IPS-18a (cell line): ENCODE measurements at regions not wholly inside any gene's neighbourhood (a gene's known extent, or its start where the extent isn't known, plus 50 kb on each side); places are given as distances from the start of the nearest gene placed in this dataset.
A peak's percentile ranks its signal among the peaks of the same experiment; 100 is the strongest.

Source experiments
- H3K27ac ChIP-seq: one replicate; pipeline ENCODE4 v1.5.1; 2013; ENCODE audit warnings: low read length
- H3K27me3 ChIP-seq: one replicate; pipeline ENCODE4 v1.6.1; 2013; ENCODE audit warnings: mild to moderate bottlenecking, low read length; ENCODE audit not compliant: control insufficient read depth, insufficient read depth
- H3K36me3 ChIP-seq: one replicate; pipeline ENCODE4 v1.6.1; 2013; ENCODE audit warnings: low read depth, low read length; ENCODE audit not compliant: control insufficient read depth
- H3K4me1 ChIP-seq: one replicate; pipeline ENCODE4 v1.6.1; 2013; ENCODE audit warnings: low read depth, low read length; ENCODE audit not compliant: control insufficient read depth
- H3K4me3 ChIP-seq: one replicate; pipeline ENCODE4 v1.5.1; 2013; ENCODE audit warnings: low read length
- H3K9ac ChIP-seq: one replicate; pipeline ENCODE4 v1.6.1; 2013; ENCODE audit warnings: mild to moderate bottlenecking, low read length, moderate library complexity
- H3K9me3 ChIP-seq: one replicate; pipeline ENCODE4 v1.6.1; 2013; ENCODE audit warnings: low read depth, low read length; ENCODE audit not compliant: control insufficient read depth

DNA sequence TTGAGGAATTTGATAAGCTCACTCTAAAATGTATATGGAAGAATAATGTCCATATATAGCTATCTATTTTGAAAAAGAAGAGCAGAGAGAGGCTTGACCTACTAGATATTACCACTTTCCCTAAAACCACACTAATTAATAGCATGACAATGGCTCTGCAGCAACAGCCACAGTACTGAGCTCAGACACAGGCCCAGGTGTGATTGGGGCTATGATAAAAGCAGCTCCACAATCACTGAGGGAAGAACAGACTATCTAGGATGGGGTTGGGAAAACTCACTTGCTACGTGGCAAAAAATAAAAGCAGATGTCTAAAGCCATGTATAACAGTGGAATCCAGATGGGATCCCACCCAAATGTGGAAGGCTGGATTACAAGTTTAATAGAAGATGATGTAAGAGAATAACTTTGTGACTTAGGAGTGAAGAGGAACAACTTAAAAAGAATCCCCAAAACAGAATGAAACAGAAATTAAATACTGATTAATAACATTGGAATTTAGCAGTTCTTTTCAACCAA, 80.8 kb upstream of the RAB4A start:
- Histone ChIP-seq H3K9me3 (no peaks in the 10 kb centered on the region), H3K4me1 (peaks cover 19% of the 10 kb centered on the region), H3K9ac (peak overlapping the region; percentile 14), H3K27ac (peak overlapping the region; percentile 63), H3K4me3 (no peak overlapping the region), H3K36me3 (no peaks in the 10 kb centered on the region), H3K27me3 (no peaks in the 10 kb centered on the region)

DNA sequence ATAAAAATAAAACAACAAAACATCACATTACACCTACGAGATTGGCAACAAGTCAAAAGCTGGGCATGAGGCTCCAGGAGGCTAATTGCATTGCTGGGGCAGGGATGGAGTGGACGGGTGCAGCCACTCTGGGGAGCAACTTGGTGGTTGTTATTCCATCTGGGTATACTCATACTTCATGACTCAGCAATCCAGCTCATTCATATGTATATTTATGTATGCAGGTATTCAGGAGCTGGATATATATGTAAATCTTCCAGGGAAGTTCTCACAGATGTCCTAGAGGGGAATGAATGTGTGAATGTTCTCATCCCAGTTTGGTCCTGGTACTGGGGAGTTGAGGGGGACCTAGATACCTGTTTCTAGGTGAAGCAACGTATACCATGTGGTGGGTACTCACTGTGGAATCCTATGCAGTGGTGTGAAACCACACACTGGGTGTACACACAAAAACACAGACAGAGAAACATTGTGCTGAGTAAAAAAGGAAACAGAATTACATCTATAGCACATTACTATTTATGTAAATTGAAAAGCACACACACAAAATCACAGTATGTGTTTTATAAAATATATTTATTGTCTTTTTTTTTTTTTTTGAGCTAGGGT, 79.7 kb upstream of the RAB4A start:
- Histone ChIP-seq H3K27ac (peak overlapping the region; percentile 63), H3K4me1 (peaks cover 19% of the 10 kb centered on the region), H3K36me3 (no peaks in the 10 kb centered on the region), H3K27me3 (no peaks in the 10 kb centered on the region), H3K9ac (no peak overlapping the region), H3K4me3 (no peak overlapping the region), H3K9me3 (no peaks in the 10 kb centered on the region)

DNA sequence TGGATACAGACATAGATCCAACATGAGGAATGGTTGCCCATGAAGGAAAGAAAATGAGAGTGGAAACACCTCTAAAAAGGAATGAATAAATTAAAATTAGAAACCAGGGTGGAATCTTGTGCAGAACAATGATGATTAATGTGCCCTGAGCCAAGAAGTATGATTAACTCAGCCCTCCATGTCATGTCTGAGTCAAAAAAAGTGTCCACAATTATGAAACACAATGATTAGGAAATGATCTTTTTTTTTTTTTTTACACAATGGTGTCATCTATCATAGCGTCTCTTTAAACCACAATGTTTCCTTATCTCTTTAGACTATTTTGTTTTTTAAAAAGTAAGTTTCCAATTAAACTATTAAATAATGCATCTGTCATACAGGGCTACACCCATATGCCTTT, 78.9 kb upstream of the RAB4A start:
- no peaks in the 10 kb centered on the region for H3K27me3 ChIP-seq
- H3K9me3 ChIP-seq, result no peaks in the 10 kb centered on the region
- no peak overlapping the region for H3K9ac ChIP-seq
- no peaks in the 10 kb centered on the region for H3K36me3 ChIP-seq
- peaks cover 19% of the 10 kb centered on the region for H3K4me1 ChIP-seq
- H3K27ac ChIP-seq, result no peak overlapping the region
- no peak overlapping the region for H3K4me3 ChIP-seq

DNA sequence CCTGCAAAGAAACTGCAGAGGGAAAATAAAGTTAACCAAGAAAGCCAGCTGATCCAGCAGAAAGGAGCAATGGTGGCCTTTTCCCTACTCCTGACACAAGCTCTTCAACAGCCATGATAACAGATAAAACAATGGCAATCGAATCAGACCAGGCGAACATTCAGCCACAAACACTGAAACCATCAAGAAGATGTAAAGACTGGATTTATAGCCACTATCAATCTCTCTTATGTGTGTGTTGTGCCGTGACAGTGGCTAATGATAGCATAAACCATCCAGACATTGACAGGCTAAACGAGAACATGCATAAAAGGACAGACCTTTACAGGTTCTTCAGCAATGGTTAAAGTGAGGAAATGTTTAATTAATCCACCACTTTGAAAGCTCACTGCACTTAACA, 78.1 kb upstream of the RAB4A start:
- no peak overlapping the region for H3K9ac ChIP-seq
- no peaks in the 10 kb centered on the region for H3K9me3 ChIP-seq
- H3K4me1 ChIP-seq, result peaks cover 19% of the 10 kb centered on the region
- H3K36me3 ChIP-seq, result no peaks in the 10 kb centered on the region
- H3K27me3 ChIP-seq, result no peaks in the 10 kb centered on the region
- no peak overlapping the region for H3K4me3 ChIP-seq
- H3K27ac ChIP-seq, result no peak overlapping the region

DNA sequence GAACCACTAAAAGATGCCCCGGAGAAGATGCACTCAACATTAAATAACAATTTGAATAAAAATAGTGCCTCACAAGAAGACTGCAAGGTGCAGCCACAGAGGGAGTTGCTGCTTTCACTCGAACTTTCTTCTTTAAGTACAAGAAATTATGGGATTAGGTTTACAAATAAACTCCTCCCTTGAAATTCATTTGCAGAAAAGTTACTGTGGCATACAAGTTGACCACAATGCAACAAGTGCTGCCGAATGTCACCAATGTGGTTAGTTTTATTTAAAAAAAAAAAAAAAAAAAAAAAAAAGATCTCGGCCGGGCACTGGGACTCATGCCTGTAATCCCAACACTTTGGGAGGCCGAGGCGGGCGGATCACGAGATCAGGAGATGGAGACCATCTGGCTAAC, 76.8 kb upstream of the RAB4A start:
- H3K36me3 ChIP-seq, result no peaks in the 10 kb centered on the region
- no peak overlapping the region for H3K27ac ChIP-seq
- H3K9ac ChIP-seq, result no peak overlapping the region
- H3K27me3 ChIP-seq, result no peaks in the 10 kb centered on the region
- no peak overlapping the region for H3K4me3 ChIP-seq
- H3K4me1 ChIP-seq, result peaks cover 19% of the 10 kb centered on the region
- H3K9me3 ChIP-seq, result no peaks in the 10 kb centered on the region

DNA sequence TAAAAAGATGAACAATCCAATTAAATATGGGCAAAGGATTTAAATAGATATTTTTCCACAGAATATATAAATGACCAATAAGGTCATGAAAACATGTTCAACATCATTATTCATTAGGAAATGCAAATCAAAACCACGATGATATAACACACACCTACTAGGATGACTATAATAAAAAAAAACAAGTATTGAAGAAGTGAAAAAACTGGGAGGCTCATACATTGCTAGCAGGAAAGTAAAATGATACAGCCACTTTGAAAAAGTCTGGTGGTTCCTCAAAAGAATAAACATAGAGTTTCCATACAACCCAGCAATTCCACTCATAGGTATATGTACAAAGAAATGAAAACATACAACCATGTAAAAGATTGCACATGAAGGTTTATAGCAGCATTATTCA, 75.7 kb upstream of the RAB4A start:
- H3K9me3 ChIP-seq, result no peaks in the 10 kb centered on the region
- H3K27ac ChIP-seq, result no peak overlapping the region
- no peaks in the 10 kb centered on the region for H3K36me3 ChIP-seq
- H3K9ac ChIP-seq, result no peak overlapping the region
- H3K4me1 ChIP-seq, result peaks cover 23% of the 10 kb centered on the region
- no peak overlapping the region for H3K4me3 ChIP-seq
- no peaks in the 10 kb centered on the region for H3K27me3 ChIP-seq

DNA sequence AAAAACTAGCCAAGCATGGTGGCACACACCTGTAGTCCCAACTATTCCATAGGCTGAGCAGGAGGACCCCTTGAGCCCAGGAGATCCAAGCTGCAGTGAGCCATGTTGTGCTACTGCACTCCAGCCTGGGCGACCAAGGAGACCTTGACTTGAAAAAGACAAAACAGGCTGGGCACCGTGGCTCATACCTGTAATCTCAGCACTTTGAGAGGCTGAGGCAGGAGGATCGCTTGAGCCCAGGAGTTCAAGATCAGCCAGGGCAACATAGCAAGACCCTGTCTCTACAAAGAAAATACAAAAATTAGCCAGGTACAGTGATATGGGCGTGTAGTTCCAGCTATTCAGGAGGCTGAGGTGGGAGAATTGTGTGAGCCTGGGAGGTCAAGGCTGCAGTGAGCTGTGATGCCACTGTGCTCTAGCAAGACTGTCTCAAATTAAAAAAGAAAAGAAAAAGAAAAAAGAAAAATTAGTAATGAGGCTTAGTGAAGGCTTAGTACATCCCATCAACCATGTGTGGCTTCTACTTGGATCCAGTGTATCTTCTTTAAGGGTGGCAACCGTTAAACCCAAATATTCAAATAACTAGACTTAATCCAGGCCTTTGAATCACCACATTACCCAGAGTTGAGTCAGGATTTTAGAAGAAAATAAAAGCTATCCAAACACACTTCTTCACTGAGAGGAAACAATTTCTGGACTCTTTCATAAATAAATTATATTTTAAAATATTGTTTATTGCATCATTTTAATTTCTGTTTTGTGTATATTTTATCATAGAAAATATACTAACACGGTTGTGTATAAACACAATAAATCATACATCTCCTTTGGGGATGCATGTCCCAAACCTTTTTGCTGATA, 74.3 kb upstream of the RAB4A start:
- H3K27ac ChIP-seq, result no peak overlapping the region
- no peak overlapping the region for H3K4me3 ChIP-seq
- no peaks in the 10 kb centered on the region for H3K36me3 ChIP-seq
- peaks cover 10% of the 10 kb centered on the region for H3K4me1 ChIP-seq
- H3K9me3 ChIP-seq, result no peaks in the 10 kb centered on the region
- H3K9ac ChIP-seq, result no peak overlapping the region
- no peaks in the 10 kb centered on the region for H3K27me3 ChIP-seq

DNA sequence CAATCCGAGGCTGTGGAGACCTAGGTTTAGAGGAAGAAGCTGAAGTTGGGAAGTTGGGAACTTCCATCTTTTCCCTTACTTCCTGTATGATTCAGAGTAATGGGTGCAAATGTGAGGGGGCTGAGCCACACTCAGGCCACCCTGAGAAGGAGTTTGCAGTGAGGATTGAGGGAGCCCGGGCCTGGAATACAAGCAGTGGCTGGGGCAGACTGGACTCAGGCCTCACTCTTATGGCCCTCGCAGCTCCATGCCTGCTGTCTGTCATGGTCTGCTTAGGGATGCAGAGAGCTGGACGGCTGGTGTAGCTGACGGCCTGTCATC, 73.7 kb upstream of the RAB4A start:
- no peak overlapping the region for H3K4me3 ChIP-seq
- no peak overlapping the region for H3K9ac ChIP-seq
- H3K36me3 ChIP-seq, result no peaks in the 10 kb centered on the region
- H3K4me1 ChIP-seq, result peaks cover 10% of the 10 kb centered on the region
- no peaks in the 10 kb centered on the region for H3K9me3 ChIP-seq
- no peak overlapping the region for H3K27ac ChIP-seq
- no peaks in the 10 kb centered on the region for H3K27me3 ChIP-seq

DNA sequence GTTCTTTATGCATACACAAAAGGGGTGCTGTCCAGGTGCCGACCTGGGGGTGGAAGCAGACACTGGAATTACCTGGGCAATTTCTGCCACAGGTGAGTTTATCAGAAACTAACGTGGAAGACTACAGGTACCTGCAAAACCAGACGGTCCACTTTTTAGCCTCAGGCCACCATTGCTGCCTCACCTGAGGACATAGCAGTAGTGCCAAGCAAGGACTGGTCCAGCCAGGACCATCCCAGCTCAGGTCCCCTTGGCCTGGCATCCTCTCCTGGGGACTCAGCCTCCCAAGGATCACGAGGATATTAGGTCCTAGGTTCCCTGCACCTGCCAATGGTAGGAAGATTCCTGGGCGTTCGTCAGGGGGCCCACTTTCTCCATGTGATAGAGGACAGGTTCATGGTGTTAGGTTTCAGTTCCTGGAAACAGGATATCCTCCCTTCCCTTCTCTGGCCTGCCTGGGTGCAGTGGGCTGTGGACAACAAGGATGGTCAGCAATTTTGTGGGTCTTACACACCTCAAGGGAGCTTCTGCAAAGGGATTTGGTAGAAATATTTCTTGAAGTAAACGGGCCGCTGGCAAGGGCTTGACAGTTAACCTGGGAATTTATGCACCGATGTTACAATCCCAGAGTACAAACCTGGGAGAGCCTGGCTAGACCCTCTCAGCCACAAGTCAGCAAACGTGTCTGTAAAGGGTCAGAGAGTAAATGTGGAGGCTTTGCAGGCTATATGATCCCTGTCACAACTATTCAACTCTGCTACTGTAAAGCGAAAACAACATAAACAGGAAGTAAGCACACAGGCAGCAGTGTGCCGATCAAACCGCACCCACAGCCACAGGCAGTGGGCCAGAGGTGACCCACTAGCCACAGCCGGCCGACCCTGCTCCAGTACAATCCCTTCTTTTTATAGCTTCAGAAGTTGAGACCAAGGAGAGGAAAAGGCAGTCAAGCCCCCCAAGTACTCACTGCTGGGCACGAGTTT, 71.4 kb upstream of the RAB4A start:
- Histone ChIP-seq H3K9me3 (no peaks in the 10 kb centered on the region), H3K36me3 (no peaks in the 10 kb centered on the region), H3K4me3 (no peak overlapping the region), H3K27me3 (no peaks in the 10 kb centered on the region), H3K27ac (no peak overlapping the region), H3K4me1 (peaks cover 26% of the 10 kb centered on the region), H3K9ac (no peak overlapping the region)

DNA sequence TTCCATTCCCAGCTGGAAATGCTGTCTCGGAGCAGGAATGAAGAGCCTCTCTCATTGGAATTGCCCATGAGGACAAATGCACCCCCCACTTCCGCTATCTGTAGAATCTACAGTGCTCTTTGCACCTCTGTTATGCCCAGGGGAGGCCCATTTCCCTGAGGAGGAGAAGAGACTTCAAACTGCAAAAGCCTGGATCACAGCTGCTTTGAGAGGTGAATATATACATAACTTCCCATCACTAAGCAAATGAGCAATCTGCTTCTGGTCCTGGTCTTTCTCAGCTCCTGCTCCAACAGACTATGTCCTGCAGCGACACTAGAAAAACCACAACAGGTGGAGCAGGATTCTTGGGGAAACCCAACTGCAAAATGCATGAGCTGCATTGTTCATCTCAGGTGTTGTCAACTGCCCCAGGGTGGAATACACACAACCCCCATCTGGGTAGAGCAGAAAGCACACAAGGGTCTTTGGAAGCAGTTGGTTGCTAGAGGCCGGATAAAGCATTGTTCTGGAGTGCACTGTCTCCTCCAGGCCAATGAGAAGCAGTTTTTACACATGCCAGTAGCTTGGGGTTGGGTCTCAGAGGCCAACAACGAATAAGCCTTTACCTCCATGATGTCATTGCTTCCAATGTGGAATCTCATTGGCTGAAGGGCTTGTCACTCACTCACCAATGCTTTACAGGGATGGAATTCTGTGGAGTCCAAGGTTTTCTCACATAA, 67.7 kb upstream of the RAB4A start:
- no peak overlapping the region for H3K4me3 ChIP-seq
- H3K27me3 ChIP-seq, result no peaks in the 10 kb centered on the region
- H3K4me1 ChIP-seq, result peaks cover 31% of the 10 kb centered on the region
- no peaks in the 10 kb centered on the region for H3K9me3 ChIP-seq
- H3K27ac ChIP-seq, result no peak overlapping the region
- no peaks in the 10 kb centered on the region for H3K36me3 ChIP-seq
- H3K9ac ChIP-seq, result no peak overlapping the region
